GM12873 (cell line): ENCODE measurements at regions not wholly inside any gene's neighbourhood (a gene's known extent, or its start where the extent isn't known, plus 50 kb on each side); places are given as distances from the start of the nearest gene placed in this dataset.

ENCODE experiments used
- TF ChIP-seq, protein P1 (sequence below): IDR thresholded peaks from 2 replicates; pipeline ENCODE4 v1.5.1; 2012; ENCODE audit warnings: low read depth, mild to moderate bottlenecking, moderate library complexity, low read length, control low read depth; ENCODE audit not compliant: insufficient read depth; ENCODE audit errors: missing control alignments

DNA sequence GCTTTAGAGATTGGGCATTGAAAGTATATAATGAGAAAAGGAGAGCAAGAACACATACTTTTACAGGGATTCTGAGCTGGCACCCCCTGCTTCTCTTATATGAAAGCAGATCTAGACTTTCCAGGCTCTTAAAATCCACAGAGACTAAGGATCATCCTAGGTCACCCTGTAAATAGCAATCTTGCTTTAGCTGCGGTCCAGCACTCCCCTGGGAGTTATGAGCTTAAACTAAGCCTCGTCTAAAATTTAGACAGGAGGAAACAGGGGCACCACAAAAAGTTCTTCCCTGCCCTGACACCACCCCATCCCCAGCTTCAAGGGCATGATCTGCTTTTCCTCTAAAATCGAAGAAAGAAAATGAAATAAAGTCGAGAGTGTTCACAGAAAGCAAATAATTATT lies 143.3 kb upstream of the KCNIP4 start:
- TF ChIP-seq, protein P1, sequence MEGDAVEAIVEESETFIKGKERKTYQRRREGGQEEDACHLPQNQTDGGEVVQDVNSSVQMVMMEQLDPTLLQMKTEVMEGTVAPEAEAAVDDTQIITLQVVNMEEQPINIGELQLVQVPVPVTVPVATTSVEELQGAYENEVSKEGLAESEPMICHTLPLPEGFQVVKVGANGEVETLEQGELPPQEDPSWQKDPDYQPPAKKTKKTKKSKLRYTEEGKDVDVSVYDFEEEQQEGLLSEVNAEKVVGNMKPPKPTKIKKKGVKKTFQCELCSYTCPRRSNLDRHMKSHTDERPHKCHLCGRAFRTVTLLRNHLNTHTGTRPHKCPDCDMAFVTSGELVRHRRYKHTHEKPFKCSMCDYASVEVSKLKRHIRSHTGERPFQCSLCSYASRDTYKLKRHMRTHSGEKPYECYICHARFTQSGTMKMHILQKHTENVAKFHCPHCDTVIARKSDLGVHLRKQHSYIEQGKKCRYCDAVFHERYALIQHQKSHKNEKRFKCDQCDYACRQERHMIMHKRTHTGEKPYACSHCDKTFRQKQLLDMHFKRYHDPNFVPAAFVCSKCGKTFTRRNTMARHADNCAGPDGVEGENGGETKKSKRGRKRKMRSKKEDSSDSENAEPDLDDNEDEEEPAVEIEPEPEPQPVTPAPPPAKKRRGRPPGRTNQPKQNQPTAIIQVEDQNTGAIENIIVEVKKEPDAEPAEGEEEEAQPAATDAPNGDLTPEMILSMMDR = no peak

DNA sequence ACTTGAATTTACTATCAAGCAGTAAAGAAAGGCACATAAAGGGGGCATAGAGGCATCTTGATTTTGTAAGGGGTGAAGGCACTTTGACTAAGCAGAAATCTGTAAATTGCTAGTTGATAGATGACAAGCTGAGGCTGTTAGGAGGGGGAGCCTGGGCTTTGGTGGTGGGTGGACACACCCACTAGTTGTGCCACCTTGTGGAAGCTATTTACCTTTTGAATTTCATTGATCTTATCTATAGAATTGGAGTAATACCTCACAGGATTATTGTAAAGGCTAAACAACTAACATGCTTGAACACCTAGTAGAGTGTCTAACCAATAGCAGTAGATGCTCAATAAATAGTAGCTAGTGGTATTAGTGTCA lies 142.8 kb upstream of the KCNIP4 start:
- TF ChIP-seq, protein P1 = no peak

DNA sequence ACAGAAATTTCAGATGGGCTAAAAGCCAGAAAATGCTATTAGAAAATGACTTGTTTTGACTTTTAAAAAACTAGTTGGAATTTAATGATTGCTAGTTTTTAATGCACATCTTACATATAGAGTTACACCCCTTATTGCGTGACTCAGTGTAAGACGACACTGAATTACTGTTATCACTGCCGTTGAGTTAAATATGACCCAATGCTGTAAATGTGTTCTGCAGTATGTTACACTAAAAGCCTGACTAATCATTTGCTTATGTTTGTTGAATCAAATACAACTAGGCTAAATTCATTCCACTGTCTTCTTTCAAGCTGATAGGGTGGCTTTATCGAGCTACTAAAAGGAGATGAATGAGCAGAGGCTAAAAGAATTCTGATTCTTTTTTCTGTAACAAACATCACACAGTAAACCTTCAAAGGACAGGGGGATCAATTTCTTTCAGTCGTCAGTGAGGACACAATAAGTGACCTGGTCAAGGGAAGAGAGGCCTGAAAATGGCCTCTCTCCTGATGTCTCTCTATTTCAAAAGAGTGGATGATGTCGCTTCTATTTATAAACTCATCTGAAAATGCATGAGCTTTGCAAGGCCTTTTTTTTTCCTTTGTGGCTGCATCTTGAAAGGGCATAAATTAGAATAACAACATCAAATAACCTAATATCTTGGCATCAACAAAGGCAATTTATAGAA lies 142.2 kb upstream of the KCNIP4 start:
- TF ChIP-seq, protein P1 = no peak

DNA sequence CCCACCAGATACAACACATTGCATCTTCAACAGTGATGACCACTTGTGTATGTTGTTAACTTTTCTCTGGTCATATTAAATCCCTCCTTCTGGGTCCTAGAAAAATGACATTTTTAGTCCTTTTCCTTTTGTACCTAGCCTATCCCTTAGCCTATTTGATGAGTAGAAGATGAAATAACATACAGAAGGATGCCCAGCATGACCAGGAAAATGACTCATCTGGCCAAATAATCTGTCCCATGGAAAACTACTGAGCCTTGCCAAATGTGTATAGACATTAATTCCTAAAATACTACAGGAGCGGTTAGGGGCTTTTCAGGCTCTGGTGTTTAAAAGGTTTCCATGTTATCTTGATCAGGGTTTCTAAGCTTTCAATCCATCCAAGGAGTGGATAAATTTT lies 129.0 kb upstream of the KCNIP4 start:
- TF ChIP-seq, protein P1 = no peak

DNA sequence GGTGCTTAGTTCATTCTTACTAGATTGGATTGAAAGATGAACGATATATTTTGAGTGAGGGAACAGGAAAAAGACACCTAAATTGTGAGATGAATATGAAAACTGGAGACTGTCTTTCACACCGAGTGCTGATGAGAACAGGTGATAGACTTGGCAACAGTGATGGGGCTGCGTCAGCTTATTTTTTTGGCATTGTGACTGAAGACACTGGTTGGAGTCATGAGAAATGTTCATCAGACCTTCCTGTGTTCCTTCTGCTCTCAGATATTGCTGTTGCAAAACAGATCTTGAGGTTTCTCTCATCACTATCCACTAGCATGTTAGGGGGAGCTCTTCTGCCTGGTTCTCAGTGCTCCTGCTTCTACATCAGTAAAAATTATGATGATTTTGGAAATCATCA lies 124.2 kb upstream of the KCNIP4 start:
- TF ChIP-seq, protein P1 = no peak

DNA sequence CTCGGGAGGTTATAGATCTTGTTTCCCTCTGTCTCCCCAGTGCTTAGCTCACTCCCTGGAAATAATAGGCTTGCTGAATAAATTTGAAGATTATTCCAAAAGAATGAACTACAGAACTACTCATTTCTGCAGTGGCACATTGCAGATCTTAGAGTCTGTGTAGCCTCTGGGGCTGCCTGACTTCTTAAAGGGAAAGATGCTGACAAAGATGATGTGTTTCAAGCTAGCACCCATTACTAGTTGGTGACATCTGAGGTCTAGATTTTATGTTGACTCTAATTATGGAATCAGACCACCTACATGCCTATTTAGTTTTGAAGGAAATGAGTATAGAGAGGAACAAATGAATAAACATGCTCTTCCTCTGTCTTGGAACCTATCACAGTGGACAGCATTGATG lies 123.7 kb upstream of the KCNIP4 start:
- TF ChIP-seq, protein P1 = no peak

DNA sequence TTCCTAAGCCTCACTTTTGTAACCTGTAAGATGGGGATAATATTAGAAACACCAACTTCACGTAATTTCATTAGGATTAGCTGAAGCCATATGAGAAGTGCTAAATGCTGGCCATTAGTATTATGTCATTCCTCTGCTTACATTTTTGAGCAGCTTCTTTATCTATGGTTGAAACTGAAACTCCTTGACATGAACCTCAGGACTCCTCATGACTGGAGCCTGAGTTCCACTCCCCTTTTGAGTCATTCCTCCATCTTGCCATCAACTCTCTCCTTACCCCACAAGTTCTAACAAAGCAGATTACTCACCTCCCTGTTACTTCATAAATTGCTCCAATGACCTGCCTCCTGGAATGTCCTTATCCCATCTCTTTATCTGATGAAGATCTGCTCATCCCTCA lies 123.2 kb upstream of the KCNIP4 start:
- TF ChIP-seq, protein P1 = no peak
